Motor neuron (in vitro differentiated cells): ENCODE measurements at regions not wholly inside any gene's neighbourhood (a gene's known extent, or its start where the extent isn't known, plus 50 kb on each side); places are given as distances from the start of the nearest gene placed in this dataset.

Source experiments
- ATAC-seq, 8 experiments: fragments of 200-7000 bp; cut with Tn5 transposase; replicated peaks in 6 of 8; 2 replicates each; pipeline ENCODE4 v1.8.0; 2021; ENCODE audit warnings: mild to moderate bottlenecking in 8 of 8, moderate library complexity in 8 of 8
- H3K27ac ChIP-seq, 2 donors: fragments of 250-450 bp; sonication (Bioruptor Pico); 2 replicates each; pipeline ENCODE4 v1.9.0; 2021; ENCODE audit warnings: antibody characterized with exemption in 2 of 2, mild to moderate bottlenecking in 2 of 2, moderate library complexity in 1 of 2
- H3K4me1 ChIP-seq, 2 donors: fragments of 250-450 bp; sonication (Bioruptor Pico); replicated peaks in 1 of 2; 2 replicates each; pipeline ENCODE4 v1.6.1; 2021; ENCODE audit warnings: antibody characterized with exemption in 2 of 2, mild to moderate bottlenecking in 2 of 2, moderate library complexity in 1 of 2
- H3K4me3 ChIP-seq, 5 donors: fragments of 250-450 bp; sonication (Bioruptor Pico); 2 replicates each; pipeline ENCODE4 v1.9.0; 2021; ENCODE audit warnings: antibody characterized with exemption in 5 of 5, mild to moderate bottlenecking in 5 of 5, moderate library complexity in 4 of 5
- WGBS, 10 experiments: fragments of 450-650 bp; shearing (Covaris generic); methylation state at CpG; one replicate each; pipeline ENCODE4 v1.0.0; 2022; 5-methylcytosine and 5-hydroxymethylcytosine counted together
- in situ Hi-C, 9 experiments: fragments of 400-800 bp; cut with MboI; loops; one replicate each; pipeline ENCODE4 v1.15.0; 2021; ENCODE audit warnings: low sequenced_read_pairs in 9 of 9, low pct_unique_long_range_greater_than_20kb in 2 of 9; ENCODE audit not compliant: unreplicated experiment in 9 of 9

- Histone ChIP-seq H3K27ac (no peak overlapping the region), H3K4me3 (no peak overlapping the region), H3K4me1 (no peaks in the 10 kb centered on the region)
- WGBS, 10 experiments = 0 to 100% (median 35%) methylated on average over 1 of the region's 1 CpG; no CpG with 5 or more reads in 2 of the 10 experiments
- no peak for ATAC-seq
- in situ Hi-C loops = no loop called here
Observed at GRCh38 chr13:103941506-103942140, 875.4 kb upstream of the SLC10A2 start.

GRCh38 chr13:103935117-103935516 is 868.9 kb upstream of the SLC10A2 start:
- no peak for ATAC-seq
- no peaks in the 10 kb centered on the region for H3K4me1 ChIP-seq
- 31 to 95% (median 85%) methylated on average over 3 to 4 of the region's 4 CpGs for WGBS, 10 experiments
- no peak overlapping the region for H3K4me3 ChIP-seq
- in situ Hi-C loops = no loop called here
- H3K27ac ChIP-seq = no peak overlapping the region

- ATAC-seq = no peak
- 0 to 98% (median 83%) methylated on average over 4 to 12 of the region's 12 CpGs; no CpG with 5 or more reads in 2 of the 10 experiments for WGBS, 10 experiments
- in situ Hi-C loops = no loop called here
- H3K4me1 ChIP-seq = no peaks in the 10 kb centered on the region
- H3K4me3 ChIP-seq = no peak overlapping the region
- no peak overlapping the region for H3K27ac ChIP-seq
Observed at GRCh38 chr13:103931885-103932284, 865.7 kb upstream of the SLC10A2 start.

- WGBS, 10 experiments = 19 to 82% (median 54%) methylated on average over 1 to 3 of the region's 3 CpGs
- in situ Hi-C loops = no loop called here
- Histone ChIP-seq H3K4me1 (peaks cover 0 to 3% of the 10 kb centered on the region in 2 donors), H3K27ac (no peak overlapping the region), H3K4me3 (no peak overlapping the region)
- no peak for ATAC-seq
Observed at GRCh38 chr13:103931331-103931845, 865.2 kb upstream of the SLC10A2 start.

- no peak overlapping the region for H3K4me3 ChIP-seq
- 0 to 76% (median 45%) methylated on average over 2 to 3 of the region's 3 CpGs; no CpG with 5 or more reads in 2 of the 10 experiments for WGBS, 10 experiments
- H3K4me1 ChIP-seq = peaks cover 0 to 9% of the 10 kb centered on the region in 2 donors
- in situ Hi-C loops = no loop called here
- ATAC-seq = peak in 1 of 8 experiments; percentile 28
- no peak overlapping the region for H3K27ac ChIP-seq
Observed at GRCh38 chr13:103926118-103926517, 859.9 kb upstream of the SLC10A2 start.

- Histone ChIP-seq H3K27ac (no peak overlapping the region), H3K4me3 (no peak overlapping the region), H3K4me1 (no peaks in the 10 kb centered on the region)
- WGBS, 10 experiments = 0 to 100% (median 40%) methylated on average over 1 of the region's 1 CpG; no CpG with 5 or more reads in 3 of the 10 experiments
- no peak for ATAC-seq
- in situ Hi-C loops = no loop called here
Observed at GRCh38 chr13:103908911-103909310, 842.7 kb upstream of the SLC10A2 start.

GRCh38 chr13:103908274-103908673 is 842.1 kb upstream of the SLC10A2 start:
- no peak for ATAC-seq

GRCh38 chr13:103903790-103904189 is 837.6 kb upstream of the SLC10A2 start:
- no peak overlapping the region for H3K27ac ChIP-seq
- no peak for ATAC-seq
- in situ Hi-C loops = no loop called here
- no peaks in the 10 kb centered on the region for H3K4me1 ChIP-seq
- no peak overlapping the region for H3K4me3 ChIP-seq
- 0 to 100% (median 82%) methylated on average over 1 to 4 of the region's 4 CpGs for WGBS, 10 experiments

More at GRCh38 chr13:103908274-103908673, 842.1 kb upstream of the SLC10A2 start:
- H3K4me3 ChIP-seq = no peak overlapping the region
- in situ Hi-C loops = no loop called here
- WGBS, 10 experiments = 0 to 100% (median 88%) methylated on average over 3 to 5 of the region's 5 CpGs
- no peak overlapping the region for H3K27ac ChIP-seq
- H3K4me1 ChIP-seq = no peaks in the 10 kb centered on the region

- ATAC-seq = no peak
- H3K4me3 ChIP-seq = no peak overlapping the region
- in situ Hi-C loops = no loop called here
- no peaks in the 10 kb centered on the region for H3K4me1 ChIP-seq
- H3K27ac ChIP-seq = no peak overlapping the region
- WGBS, 10 experiments = 0 to 100% (median 81%) methylated on average over 1 to 2 of the region's 2 CpGs; no CpG with 5 or more reads in 4 of the 10 experiments
Observed at GRCh38 chr13:103898481-103898880, 832.3 kb upstream of the SLC10A2 start.

- H3K27ac ChIP-seq = no peak overlapping the region
- H3K4me3 ChIP-seq = no peak overlapping the region
- in situ Hi-C loops = no loop called here
- no peak for ATAC-seq
- no peaks in the 10 kb centered on the region for H3K4me1 ChIP-seq
- 0 to 88% (median 71%) methylated on average over 1 of the region's 1 CpG; no CpG with 5 or more reads in 3 of the 10 experiments for WGBS, 10 experiments
Observed at GRCh38 chr13:103895835-103896531, 829.8 kb upstream of the SLC10A2 start.

GRCh38 chr13:103894626-103895025 is 828.4 kb upstream of the SLC10A2 start:
- no peak overlapping the region for H3K27ac ChIP-seq
- H3K4me3 ChIP-seq = no peak overlapping the region
- H3K4me1 ChIP-seq = no peaks in the 10 kb centered on the region
- ATAC-seq = no peak
- 17 to 98% (median 78%) methylated on average over 2 to 5 of the region's 5 CpGs for WGBS, 10 experiments
- in situ Hi-C loops = no loop called here

GRCh38 chr13:103884101-103884723 is 818.0 kb upstream of the SLC10A2 start:
- no peak overlapping the region for H3K27ac ChIP-seq
- no peak for ATAC-seq
- no peak overlapping the region for H3K4me3 ChIP-seq
- peaks cover 2 to 3% of the 10 kb centered on the region in 2 donors for H3K4me1 ChIP-seq
- 39 to 100% (median 79%) methylated on average over 1 to 7 of the region's 7 CpGs for WGBS, 10 experiments
- in situ Hi-C loops = no loop called here

GRCh38 chr13:103883698-103884097 is 817.5 kb upstream of the SLC10A2 start:
- Histone ChIP-seq H3K4me3 (no peak overlapping the region), H3K4me1 (peaks cover 2 to 3% of the 10 kb centered on the region in 2 donors), H3K27ac (no peak overlapping the region)
- in situ Hi-C loops = no loop called here
- peak in 6 of 8 experiments; percentile 8 to 62 (median 46) for ATAC-seq
- 62 to 100% (median 93%) methylated on average over 3 to 8 of the region's 8 CpGs for WGBS, 10 experiments
